Hematopoietic multipotent progenitor cell treated with erythropoietin and hydrocortisone succinate and interleukin-3 and kit ligand, for 17 days (in vitro differentiated cells): ENCODE measurements at regions not wholly inside any gene's neighbourhood (a gene's known extent, or its start where the extent isn't known, plus 50 kb on each side); places are given as distances from the start of the nearest gene placed in this dataset.

Experiments
- DNase-seq: peaks from one replicate; pipeline ENCODE4 v3.0.0-alpha.2; 2015; ENCODE audit warnings: low spot score

- no peak for DNase-seq
Observed at GRCh38 chr10:117716889-117717288, 174.3 kb downstream of the EMX2 start.

- DNase-seq: no peak
Observed at GRCh38 chr10:117718986-117719920, 176.7 kb downstream of the EMX2 start.

DNA sequence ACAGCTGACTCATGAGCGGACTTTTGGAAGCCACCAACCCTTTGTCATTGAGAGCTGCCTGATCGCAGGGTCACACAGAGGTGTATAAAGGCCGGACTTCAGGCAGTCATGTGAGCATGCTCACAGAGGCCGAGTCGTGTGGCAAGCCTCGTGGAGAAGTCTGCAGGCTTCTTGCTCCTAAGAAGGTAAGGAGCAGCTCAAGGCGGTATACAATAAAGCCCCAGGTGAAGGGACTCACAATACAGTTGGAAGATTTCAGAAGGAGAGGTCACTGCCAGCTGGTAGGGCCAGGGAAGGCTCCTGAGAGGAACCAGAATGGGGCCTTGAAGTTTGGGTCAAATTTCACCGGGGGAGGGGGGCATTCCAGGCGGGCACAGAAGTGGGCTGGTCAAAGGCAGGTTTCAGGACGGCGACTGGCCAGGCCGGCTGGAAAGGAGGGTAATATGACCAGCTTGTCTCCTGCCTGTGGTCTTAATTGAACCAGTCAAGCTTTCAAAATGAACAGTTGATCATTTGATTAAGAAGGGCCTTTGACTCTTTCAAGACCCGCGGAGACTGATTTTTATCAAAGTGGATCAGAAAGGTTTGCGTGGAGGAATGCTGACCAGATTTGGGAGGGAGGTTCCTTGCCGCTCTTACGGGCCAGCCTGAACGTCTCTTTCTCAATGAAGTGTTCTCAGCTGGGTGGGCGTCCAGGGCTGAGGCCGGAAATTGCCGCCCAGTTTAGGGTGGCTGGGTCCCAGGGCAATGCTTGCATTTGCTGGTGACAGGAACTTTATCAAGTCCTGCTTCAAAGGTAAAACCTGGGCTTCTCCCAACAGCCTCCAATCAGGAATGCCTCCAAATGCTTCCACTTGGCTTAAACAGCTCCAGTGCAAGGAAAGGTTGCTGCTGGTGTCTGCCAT lies 178.6 kb downstream of the EMX2 start:
- no peak for DNase-seq

DNA sequence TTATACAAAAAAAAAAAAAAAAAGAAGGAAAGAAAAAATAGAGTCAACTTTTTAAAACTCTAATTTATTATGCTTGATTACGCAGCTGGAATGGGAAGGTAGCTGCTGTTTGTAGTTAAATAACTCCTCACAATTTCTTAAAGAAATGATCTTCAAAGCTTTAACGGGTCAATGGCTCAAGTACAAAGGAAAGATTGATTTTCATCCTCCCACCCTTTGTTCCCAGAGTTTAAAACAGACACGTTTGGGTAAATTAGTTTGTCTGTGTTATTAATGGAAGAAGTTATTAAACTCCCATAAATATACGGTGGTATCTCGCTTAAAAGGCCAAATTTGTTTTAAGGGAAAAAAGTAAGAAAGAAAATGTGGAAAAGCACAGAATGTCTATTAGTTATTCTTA lies 179.3 kb downstream of the EMX2 start:
- DNase-seq: no peak

GRCh38 chr10:117723343-117723742 lies 180.8 kb downstream of the EMX2 start:
- no peak for DNase-seq

DNA sequence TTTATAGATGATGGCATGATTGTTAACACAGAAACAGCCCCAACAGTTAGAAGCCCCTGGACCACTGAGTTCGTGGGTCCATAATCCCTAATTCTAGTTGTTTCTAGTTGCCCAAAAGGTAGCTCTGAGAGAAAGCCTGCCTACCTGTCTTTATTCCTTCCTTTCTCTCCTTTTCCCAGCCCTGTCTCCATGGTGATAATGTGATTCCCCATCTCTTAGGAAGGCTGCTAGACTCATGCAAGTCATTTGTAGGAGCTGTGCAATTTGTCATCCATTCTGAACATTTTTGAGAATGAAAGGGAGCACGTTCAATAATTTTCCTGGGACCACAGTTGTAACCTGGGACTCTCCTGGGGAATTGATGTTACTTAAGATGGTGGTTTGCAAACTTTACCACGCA lies 183.4 kb downstream of the EMX2 start:
- DNase-seq: no peak

GRCh38 chr10:117726596-117727295 lies 184.2 kb downstream of the EMX2 start:
- no peak for DNase-seq

GRCh38 chr10:117727421-117727820 lies 184.9 kb downstream of the EMX2 start:
- DNase-seq: no peak

DNA sequence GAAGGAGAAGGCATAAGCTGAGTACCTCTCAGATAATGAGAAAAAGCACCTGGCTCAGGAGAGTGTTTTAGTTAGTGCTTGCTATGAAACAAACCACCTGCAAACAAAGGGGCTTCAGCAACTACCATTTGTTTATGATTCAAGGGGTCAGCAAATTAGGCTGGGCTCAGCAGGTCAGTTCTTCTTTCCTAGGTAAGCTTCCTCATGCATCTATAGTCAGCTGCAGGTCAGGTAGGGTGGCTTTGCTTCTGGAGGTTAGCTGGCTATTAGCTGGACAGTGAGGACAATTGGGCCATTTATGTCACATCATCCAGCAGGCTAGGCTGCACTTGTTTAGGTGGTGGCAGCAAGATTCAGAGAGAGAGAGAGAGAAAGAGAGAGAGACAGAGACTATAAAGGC lies 185.5 kb downstream of the EMX2 start:
- no peak for DNase-seq

DNA sequence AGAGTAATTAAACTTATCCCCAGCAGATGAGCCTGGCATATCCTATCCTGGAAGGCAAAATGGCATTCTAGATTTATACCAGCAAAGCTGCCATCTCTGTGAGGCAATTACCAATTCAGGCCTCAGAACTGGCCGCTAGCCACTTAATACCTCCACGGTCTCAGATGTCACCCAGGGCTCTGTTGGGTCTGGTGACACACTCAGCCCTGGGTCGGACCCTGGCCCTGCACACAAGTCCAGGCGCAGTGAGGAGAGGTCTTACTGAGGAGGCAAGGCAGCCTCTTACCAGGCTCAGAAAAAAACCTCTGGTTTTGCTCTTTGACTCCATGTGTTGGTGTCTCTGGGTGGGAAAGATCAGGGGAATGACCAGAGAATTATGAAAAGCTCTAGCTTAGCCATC lies 186.6 kb downstream of the EMX2 start:
- no peak for DNase-seq

- no peak for DNase-seq
Observed at GRCh38 chr10:117731121-117731791, 188.7 kb downstream of the EMX2 start.

- no peak for DNase-seq
Observed at GRCh38 chr10:117734731-117735405, 192.3 kb downstream of the EMX2 start.

GRCh38 chr10:117736655-117737054 lies 194.1 kb downstream of the EMX2 start:
- no peak for DNase-seq

DNA sequence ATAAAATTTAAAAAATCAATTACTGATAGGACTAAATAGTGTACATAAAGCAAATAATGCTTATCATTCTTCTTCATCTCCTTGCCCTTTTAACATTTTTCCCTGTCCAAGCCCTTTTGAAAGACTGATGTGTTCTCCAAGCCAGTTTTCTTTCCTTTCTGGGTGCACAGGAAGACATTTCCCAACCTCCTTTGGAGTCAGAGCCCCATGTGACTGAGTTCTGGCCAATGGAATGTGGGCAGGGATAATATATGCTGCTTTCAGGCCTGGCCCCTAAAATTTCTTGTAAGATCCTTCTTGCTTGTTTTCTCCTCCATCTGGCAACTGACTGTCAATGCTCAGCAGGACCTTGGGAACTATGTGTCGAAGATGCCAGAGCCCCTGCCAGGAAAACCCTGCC lies 197.5 kb downstream of the EMX2 start:
- DNase-seq: no peak

GRCh38 chr10:117740691-117741222 lies 198.2 kb downstream of the EMX2 start:
- no peak for DNase-seq

DNA sequence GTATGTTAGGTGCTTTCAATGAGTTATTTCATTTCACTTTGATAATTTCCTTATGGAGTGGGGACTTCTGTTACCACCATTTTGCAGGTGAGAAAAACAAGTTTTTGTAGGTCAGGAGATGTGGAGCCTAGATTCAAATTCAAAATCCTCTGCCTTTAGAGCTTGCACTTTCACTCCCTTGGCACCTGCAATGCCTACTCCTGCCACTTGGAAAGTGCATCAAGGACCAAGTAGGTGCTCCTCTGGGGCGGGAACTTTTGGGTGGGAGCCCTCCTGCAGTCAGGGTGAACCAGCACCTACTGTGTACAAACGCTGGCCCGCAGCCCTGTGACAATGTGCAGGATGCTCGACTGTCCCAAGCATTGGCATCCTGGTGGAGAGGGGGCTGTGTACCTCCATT lies 199.0 kb downstream of the EMX2 start:
- no peak for DNase-seq

- no peak for DNase-seq
Observed at GRCh38 chr10:117743509-117743908, 201.0 kb downstream of the EMX2 start.

- no peak for DNase-seq
Observed at GRCh38 chr10:117745301-117745700, 202.8 kb downstream of the EMX2 start.

- DNase-seq: no peak
Observed at GRCh38 chr10:117746541-117747448, 204.2 kb downstream of the EMX2 start.

DNA sequence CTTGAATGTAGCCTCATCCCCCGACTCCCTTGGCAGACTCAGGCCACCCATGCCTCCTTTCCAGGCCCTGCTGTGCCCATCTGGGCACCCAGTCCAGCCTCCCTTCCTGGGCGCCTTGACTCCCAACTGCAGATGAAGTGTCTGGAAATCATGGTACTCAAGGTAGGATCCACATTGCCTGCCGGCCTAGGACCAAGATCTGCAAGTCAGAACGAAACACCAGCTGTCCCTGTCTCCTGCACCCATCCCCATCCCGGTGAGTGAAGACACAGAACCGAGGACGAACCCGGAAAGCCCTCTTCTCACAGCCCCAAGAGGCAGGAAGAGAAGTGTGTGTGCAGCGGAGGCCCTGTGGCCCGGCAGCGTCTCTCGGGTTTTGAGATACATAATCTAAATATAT lies 205.1 kb downstream of the EMX2 start:
- DNase-seq: no peak
